Spleen (tissue), 11 donors: ENCODE measurements at regions not wholly inside any gene's neighbourhood (a gene's known extent, or its start where the extent isn't known, plus 50 kb on each side); places are given as distances from the start of the nearest gene placed in this dataset.

Experiments used
- DNase-seq: peaks from one replicate; pipeline ENCODE4 v3.0.0-alpha.2; 2020
- H3K27ac ChIP-seq, 8 donors: fragments of 200-600 bp; sonication (generic) in 7 of 8; 1 replicate in 4 of 8; 2 replicates in 4 of 8; pipeline versions ENCODE4 v1.5.0 to v1.8.0; 2016 to 2021; ENCODE audit warnings: inconsistent platforms in 4 of 8, mild to moderate bottlenecking in 4 of 8, moderate library complexity in 1 of 8
- H3K27me3 ChIP-seq, 7 donors: fragments of 200-600 bp; sonication (generic) in 6 of 7; replicated peaks in 1 of 7; 1 replicate in 4 of 7; 2 replicates in 3 of 7; pipeline versions ENCODE4 v1.5.0 to v1.8.0; 2016 to 2021; ENCODE audit warnings: inconsistent platforms in 3 of 7, mild to moderate bottlenecking in 1 of 7
- H3K36me3 ChIP-seq, 6 donors: fragments of 200-600 bp; sonication (generic) in 5 of 6; 1 replicate in 4 of 6; 2 replicates in 2 of 6; pipeline versions ENCODE4 v1.5.0 to v1.8.0; 2016 to 2021; ENCODE audit warnings: inconsistent platforms in 2 of 6
- H3K4me1 ChIP-seq, 6 donors: fragments of 200-600 bp; sonication (generic) in 5 of 6; 1 replicate in 3 of 6; 2 replicates in 3 of 6; pipeline versions ENCODE4 v1.5.0 to v1.8.0; 2016 to 2021; ENCODE audit warnings: inconsistent platforms in 3 of 6
- H3K4me3 ChIP-seq, 8 donors: fragments of 200-600 bp; sonication (generic) in 7 of 8; 1 replicate in 4 of 8; 2 replicates in 4 of 8; pipeline versions ENCODE4 v1.5.0 to v1.8.0; 2016 to 2021; ENCODE audit warnings: inconsistent platforms in 4 of 8, mild to moderate bottlenecking in 4 of 8, moderate library complexity in 2 of 8
- H3K9me3 ChIP-seq, 8 donors: fragments of 200-600 bp; sonication (generic) in 7 of 8; 1 replicate in 4 of 8; 2 replicates in 4 of 8; pipeline versions ENCODE4 v1.5.0 to v1.8.0; 2016 to 2021; ENCODE audit warnings: inconsistent platforms in 4 of 8
- CTCF ChIP-seq, 11 experiments: fragments of 200-600 bp in 7 of 11; fragments of 450-650 bp in 4 of 11; sonication (generic) in 4 of 11; IDR thresholded peaks in 8 of 11; conservative IDR thresholded peaks in 3 of 11; 1 replicate in 7 of 11; 2 replicates in 4 of 11; pipeline versions ENCODE4 v1.4.0 to v1.8.0; 2016 to 2021; ENCODE audit warnings: antibody characterized with exemption in 11 of 11, inconsistent platforms in 4 of 11, mild to moderate bottlenecking in 1 of 11
- POLR2A ChIP-seq, 3 donors: fragments of 450-650 bp; IDR thresholded peaks; one replicate each; pipeline ENCODE4 v1.5.1; 2017; ENCODE audit warnings: antibody characterized with exemption in 3 of 3, mild to moderate bottlenecking in 1 of 3
- POLR2AphosphoS5 ChIP-seq, 3 donors: sonication (generic); formaldehyde crosslinking; IDR thresholded peaks; one replicate each; pipeline ENCODE4 v1.5.1; 2017; ENCODE audit warnings: antibody characterized with exemption in 3 of 3
- WGBS, 5 donors: extraction: QIAGEN DNeasy Blood & Tissue Kit in 3 of 5; methylation state at CpG; one replicate each; pipeline versions ENCODE4 v1.1.5 to v1.1.7; 2013 to 2018; 5-methylcytosine and 5-hydroxymethylcytosine counted together
- intact Hi-C: fragments of 100-400 bp; cut with DNase I; formaldehyde crosslinking; loops from one replicate; pipeline ENCODE4 v1.15.0; 2023; ENCODE audit warnings: low total_unique reads
- donor health status: healthy with polysubstance abuse.
- donor health status: DM: no; HTN: no; CAD: no; lungs with moderate emphysema.
- donor health status: DM: no; HTN: no; CAD: no.
- donor health status: Bipolar disorder and iron deficiency.
- donor health status: healthy.
- donor health status: DM: no; HTN: no; CAD: no.
- donor health status: DM: yes; HTN: yes; CAD: no.

- WGBS, 5 donors, result 92 to 99% (median 95%) methylated on average over 5 of the region's 5 CpGs
- TF ChIP-seq POLR2AphosphoS5 (IDR thresholded peaks at IDR 0.05) (no peak), POLR2A (IDR thresholded peaks at IDR 0.05) (no peak), CTCF (IDR thresholded peaks at IDR 0.05 in 8 of 11, conservative IDR thresholded peaks at IDR 0.05 in 3 of 11) (no peak)
- H3K27me3 ChIP-seq, result no peaks in the 10 kb centered on the region
- peaks cover 0 to 3% (median 0%) of the 10 kb centered on the region in 6 donors for H3K4me1 ChIP-seq
- H3K4me3 ChIP-seq, result no peak overlapping the region
- no peak overlapping the region for H3K27ac ChIP-seq
- H3K9me3 ChIP-seq, result peaks cover 0 to 4% (median 0%) of the 10 kb centered on the region in 8 donors
- DNase-seq, result no peak
- intact Hi-C loops, result no loop called here
- no peaks in the 10 kb centered on the region for H3K36me3 ChIP-seq
These were observed 268.9 kb downstream of the ENC1 start for GRCh38 chr5:74371621-74372020.

- no peak for DNase-seq
- 56 to 74% (median 70%) methylated on average over 7 of the region's 7 CpGs for WGBS, 5 donors
- Histone ChIP-seq H3K4me3 (no peak overlapping the region), H3K27ac (no peak overlapping the region), H3K4me1 (peaks cover 0 to 3% (median 0%) of the 10 kb centered on the region in 6 donors), H3K36me3 (no peaks in the 10 kb centered on the region), H3K27me3 (no peaks in the 10 kb centered on the region), H3K9me3 (peaks cover 0 to 6% (median 0%) of the 10 kb centered on the region in 8 donors)
- intact Hi-C loops, result no loop called here
- TF ChIP-seq CTCF (IDR thresholded peaks at IDR 0.05 in 8 of 11, conservative IDR thresholded peaks at IDR 0.05 in 3 of 11), result no peak
- TF ChIP-seq POLR2A (IDR thresholded peaks at IDR 0.05), result no peak
- no peak for TF ChIP-seq POLR2AphosphoS5 (IDR thresholded peaks at IDR 0.05)
These were observed 270.4 kb downstream of the ENC1 start for GRCh38 chr5:74370168-74370567.

- intact Hi-C loops, result no loop called here
- no peak for DNase-seq
- Histone ChIP-seq H3K27me3 (no peaks in the 10 kb centered on the region), H3K4me1 (peaks cover 0 to 3% (median 0%) of the 10 kb centered on the region in 6 donors), H3K27ac (no peak overlapping the region), H3K9me3 (peaks cover 0 to 6% (median 0%) of the 10 kb centered on the region in 8 donors), H3K4me3 (no peak overlapping the region), H3K36me3 (no peaks in the 10 kb centered on the region)
- WGBS, 5 donors, result 84 to 97% (median 89%) methylated on average over 6 of the region's 6 CpGs
- TF ChIP-seq CTCF (IDR thresholded peaks at IDR 0.05 in 8 of 11, conservative IDR thresholded peaks at IDR 0.05 in 3 of 11), result no peak
- no peak for TF ChIP-seq POLR2A (IDR thresholded peaks at IDR 0.05)
- TF ChIP-seq POLR2AphosphoS5 (IDR thresholded peaks at IDR 0.05), result no peak
These were observed 271.4 kb downstream of the ENC1 start for GRCh38 chr5:74369173-74369572.

- WGBS, 5 donors, result 80 to 96% (median 86%) methylated on average over 4 of the region's 4 CpGs
- H3K4me1 ChIP-seq, result peaks cover 0 to 3% (median 0%) of the 10 kb centered on the region in 6 donors
These were observed 272.6 kb downstream of the ENC1 start for GRCh38 chr5:74367934-74368333.

More at GRCh38 chr5:74367934-74368333, 272.6 kb downstream of the ENC1 start:
- DNase-seq, result no peak
- no peak overlapping the region for H3K4me3 ChIP-seq
- H3K9me3 ChIP-seq, result peaks cover 0 to 6% (median 0%) of the 10 kb centered on the region in 8 donors
- intact Hi-C loops, result no loop called here
- H3K36me3 ChIP-seq, result no peaks in the 10 kb centered on the region
- TF ChIP-seq POLR2AphosphoS5 (IDR thresholded peaks at IDR 0.05) (no peak), POLR2A (IDR thresholded peaks at IDR 0.05) (no peak), CTCF (IDR thresholded peaks at IDR 0.05 in 8 of 11, conservative IDR thresholded peaks at IDR 0.05 in 3 of 11) (no peak)
- no peak overlapping the region for H3K27ac ChIP-seq
- no peaks in the 10 kb centered on the region for H3K27me3 ChIP-seq
